ENCODE measurements at regions not wholly inside any gene's neighbourhood (a gene's known extent, or its start where the extent isn't known, plus 50 kb on each side); places are given as distances from the start of the nearest gene placed in this dataset.
"Not testable (repeated sequence)": the region's sequence is repeated elsewhere in the genome, so short reads cannot be mapped to it uniquely, and the experiment has no call there.

GRCh38 chr10:42983591-42983990 lies 93.3 kb upstream of the RET start:
- no peak for DNase-seq (ENCODE audit: extremely low spot score, insufficient read length, low read depth)
- no peak for FAIRE-seq

GRCh38 chr10:42984035-42984610 lies 92.7 kb upstream of the RET start:
- FAIRE-seq (no peak), DNase-seq (ENCODE audit: extremely low spot score, insufficient read length, low read depth) (no peak)

- DNase-seq (ENCODE audit: extremely low spot score, insufficient read length, low read depth): no peak
- no peak for FAIRE-seq
Observed at GRCh38 chr10:42984761-42985325, 92.0 kb upstream of the RET start.

GRCh38 chr10:42985436-42986316 lies 91.2 kb upstream of the RET start:
- DNase-seq (ENCODE audit: extremely low spot score, insufficient read length, low read depth) (no peak), FAIRE-seq (no peak)

- DNase-seq (ENCODE audit: extremely low spot score, insufficient read length, low read depth): no peak
- FAIRE-seq: no peak
Observed at GRCh38 chr10:42986633-42987032, 90.2 kb upstream of the RET start.

GRCh38 chr10:42987121-42987541 lies 89.7 kb upstream of the RET start:
- no peak for FAIRE-seq

GRCh38 chr10:42987575-42987974 lies 89.3 kb upstream of the RET start:
- no peak for DNase-seq (ENCODE audit: extremely low spot score, insufficient read length, low read depth)
- FAIRE-seq: no peak

More at GRCh38 chr10:42987121-42987541, 89.7 kb upstream of the RET start:
- no peak for DNase-seq (ENCODE audit: extremely low spot score, insufficient read length, low read depth)

GRCh38 chr10:42988069-42988468 lies 88.8 kb upstream of the RET start:
- DNase-seq (ENCODE audit: extremely low spot score, insufficient read length, low read depth) (no peak), FAIRE-seq (no peak)

- no peak for DNase-seq (ENCODE audit: extremely low spot score, insufficient read length, low read depth)
Observed at GRCh38 chr10:42988517-42989395, 88.1 kb upstream of the RET start.

GRCh38 chr10:42989481-42989921 lies 87.4 kb upstream of the RET start:
- DNase-seq (ENCODE audit: extremely low spot score, insufficient read length, low read depth): no peak
- FAIRE-seq: no peak

More at GRCh38 chr10:42988517-42989395, 88.1 kb upstream of the RET start:
- FAIRE-seq: no peak

GRCh38 chr10:42990016-42990720 lies 86.7 kb upstream of the RET start:
- no peak for DNase-seq (ENCODE audit: extremely low spot score, insufficient read length, low read depth)

GRCh38 chr10:42990721-42991441 lies 86.0 kb upstream of the RET start:
- no peak for DNase-seq (ENCODE audit: extremely low spot score, insufficient read length, low read depth)
- no peak for FAIRE-seq

More at GRCh38 chr10:42990016-42990720, 86.7 kb upstream of the RET start:
- no peak for FAIRE-seq

GRCh38 chr10:42991442-42992098 lies 85.3 kb upstream of the RET start:
- FAIRE-seq: no peak
- no peak for DNase-seq (ENCODE audit: extremely low spot score, insufficient read length, low read depth)

GRCh38 chr10:42992156-42992956 lies 84.5 kb upstream of the RET start:
- FAIRE-seq (no peak), DNase-seq (ENCODE audit: extremely low spot score, insufficient read length, low read depth) (no peak)

- FAIRE-seq (no peak), DNase-seq (ENCODE audit: extremely low spot score, insufficient read length, low read depth) (no peak)
Observed at GRCh38 chr10:42992957-42993390, 83.9 kb upstream of the RET start.

- peak; percentile 72 for FAIRE-seq
- DNase-seq (ENCODE audit: extremely low spot score, insufficient read length, low read depth): not testable (repeated sequence)
Observed at GRCh38 chr10:42994909-42995308, 82.0 kb upstream of the RET start.

GRCh38 chr10:42995537-42995936 lies 81.3 kb upstream of the RET start:
- no peak for DNase-seq (ENCODE audit: extremely low spot score, insufficient read length, low read depth)
- FAIRE-seq: no peak
